Ramos (cell line): ENCODE measurements at regions not wholly inside any gene's neighbourhood (a gene's known extent, or its start where the extent isn't known, plus 50 kb on each side); places are given as distances from the start of the nearest gene placed in this dataset.

Source experiments
- in situ Hi-C: fragments of 300-500 bp; cut with MboI; formaldehyde crosslinking; loops from one replicate; pipeline ENCODE4 v1.14.3; 2022; ENCODE audit warnings: low sequenced_read_pairs; ENCODE audit not compliant: unreplicated experiment

DNA sequence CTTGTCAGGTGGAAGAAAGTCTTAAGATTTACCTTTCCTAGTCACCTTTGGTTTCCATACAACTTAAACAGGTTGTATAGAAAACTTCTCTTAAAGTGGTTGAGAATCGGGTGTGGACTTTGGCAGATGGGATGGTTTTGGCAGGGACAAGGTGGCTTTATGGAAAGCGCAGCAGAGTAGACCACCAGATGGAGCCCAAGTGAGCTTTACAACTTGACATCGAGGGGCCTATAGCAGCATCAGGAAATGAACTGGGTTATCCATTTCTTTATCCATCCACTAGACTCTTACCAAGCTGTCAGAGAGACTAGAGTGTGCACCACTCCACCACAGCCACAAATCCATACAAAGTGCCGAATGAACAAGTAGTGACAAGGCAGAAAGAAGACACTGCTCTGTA is 85.3 kb upstream of the MBNL1 start:
- in situ Hi-C loops = no loop called here

DNA sequence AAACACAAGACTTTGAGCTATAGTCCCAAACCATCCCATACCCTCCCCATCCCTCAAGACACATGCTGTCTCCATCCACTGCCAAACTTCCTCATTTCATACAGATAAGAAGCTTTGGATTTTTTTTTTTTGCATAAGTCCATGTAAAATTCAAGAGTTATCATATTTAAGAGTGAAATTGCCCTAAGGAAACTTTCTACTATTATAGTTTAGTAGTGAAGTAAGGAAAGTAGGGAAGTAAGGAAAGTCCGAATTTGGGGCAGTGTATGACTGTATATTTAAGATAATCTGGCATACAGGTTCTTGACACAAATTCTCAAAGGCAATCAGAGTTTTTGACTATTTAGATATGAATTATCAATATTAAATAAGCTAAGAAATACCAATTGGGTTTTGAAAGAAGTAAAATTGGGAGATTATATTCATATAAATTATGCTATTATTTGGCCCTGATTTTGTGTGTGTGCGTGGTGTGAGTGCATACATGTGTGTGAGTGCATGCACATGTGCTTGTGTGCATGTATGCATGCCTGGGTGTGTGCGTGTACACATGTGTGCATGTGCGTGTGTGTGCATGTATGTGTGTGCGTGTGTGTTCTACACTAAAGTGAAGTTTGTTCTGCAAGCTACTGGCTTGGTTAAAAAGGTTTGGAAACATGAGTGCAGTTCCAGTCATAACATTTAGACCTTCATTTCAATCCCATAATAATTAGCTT is 83.6 kb upstream of the MBNL1 start:
- in situ Hi-C loops = no loop called here

DNA sequence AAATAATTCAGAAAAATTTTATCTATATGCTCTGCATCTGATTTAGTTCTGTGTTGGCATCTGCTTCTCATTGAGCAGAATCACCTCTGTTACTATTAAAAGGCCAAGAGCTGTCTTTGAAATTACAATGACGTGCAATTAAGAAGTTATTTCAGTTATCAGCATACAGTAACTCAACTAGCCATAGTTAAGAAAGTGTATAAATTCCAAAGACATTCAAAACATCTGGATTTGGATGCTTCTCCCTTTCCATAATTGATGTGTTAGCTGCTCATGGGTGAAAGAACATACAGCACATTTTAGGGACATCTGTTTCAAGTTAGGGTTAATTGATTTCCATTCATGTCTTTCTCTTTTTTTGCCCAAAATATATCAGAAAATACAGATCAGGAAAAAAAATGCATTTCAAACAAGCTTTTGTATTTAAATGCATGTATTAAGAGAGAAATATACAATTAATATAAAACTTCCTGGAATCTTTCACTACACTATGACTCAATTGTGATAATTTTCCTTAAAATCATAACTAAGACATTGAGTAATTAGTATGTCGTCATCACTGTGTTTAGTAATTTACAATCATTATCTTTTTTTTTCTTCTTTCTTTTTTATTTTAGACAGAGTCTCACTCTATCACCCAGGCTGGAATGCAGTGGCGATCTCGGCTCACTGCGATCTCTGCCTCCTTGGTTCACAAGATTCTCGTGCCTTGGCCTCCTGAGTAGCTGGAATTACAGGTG is 82.7 kb upstream of the MBNL1 start:
- in situ Hi-C loops = no loop called here

DNA sequence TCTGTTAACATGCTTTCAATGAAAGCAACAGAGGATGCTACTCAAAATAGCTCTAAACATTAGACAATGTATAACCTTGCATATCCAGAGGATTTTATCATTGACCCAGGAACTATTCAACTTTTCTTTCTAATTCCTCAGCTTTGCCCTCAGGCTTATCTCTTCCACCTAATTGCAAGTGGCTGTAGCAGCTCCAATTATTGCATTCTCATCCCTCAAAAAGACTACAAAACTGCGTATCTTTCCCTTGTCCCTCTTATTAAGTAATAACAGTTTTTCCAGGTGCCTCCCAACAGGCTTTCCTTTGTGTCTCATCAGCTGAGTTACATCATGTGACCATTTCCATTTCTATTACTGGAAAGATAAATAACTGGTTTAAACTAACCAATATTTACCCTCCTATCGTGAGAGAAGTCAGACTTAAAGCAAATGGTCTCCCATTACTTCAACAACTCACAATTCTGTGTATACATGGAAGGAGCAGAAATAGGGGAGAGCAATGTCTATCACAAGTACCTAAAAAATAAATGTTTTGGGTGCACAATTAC is 78.0 kb upstream of the MBNL1 start:
- in situ Hi-C loops = no loop called here

DNA sequence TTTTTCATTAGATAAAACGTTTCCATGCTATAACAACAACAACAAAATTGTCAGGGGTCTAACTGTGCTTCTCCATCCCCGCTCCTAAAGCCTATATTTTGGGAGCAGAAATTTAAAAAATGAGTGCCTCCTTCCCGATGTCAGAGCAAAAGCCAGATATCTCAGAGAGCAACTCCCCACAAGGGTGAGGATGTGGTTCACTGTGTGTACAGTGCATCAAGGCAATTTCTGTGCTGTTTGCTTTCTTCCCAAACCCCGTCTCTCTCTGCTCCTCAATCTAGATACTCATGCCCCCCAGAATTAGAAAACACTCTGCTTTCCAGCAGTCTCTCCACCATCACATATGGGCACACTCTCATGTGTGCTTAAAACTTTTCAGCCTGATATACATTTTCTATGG is 76.7 kb upstream of the MBNL1 start:
- in situ Hi-C loops = no loop called here

DNA sequence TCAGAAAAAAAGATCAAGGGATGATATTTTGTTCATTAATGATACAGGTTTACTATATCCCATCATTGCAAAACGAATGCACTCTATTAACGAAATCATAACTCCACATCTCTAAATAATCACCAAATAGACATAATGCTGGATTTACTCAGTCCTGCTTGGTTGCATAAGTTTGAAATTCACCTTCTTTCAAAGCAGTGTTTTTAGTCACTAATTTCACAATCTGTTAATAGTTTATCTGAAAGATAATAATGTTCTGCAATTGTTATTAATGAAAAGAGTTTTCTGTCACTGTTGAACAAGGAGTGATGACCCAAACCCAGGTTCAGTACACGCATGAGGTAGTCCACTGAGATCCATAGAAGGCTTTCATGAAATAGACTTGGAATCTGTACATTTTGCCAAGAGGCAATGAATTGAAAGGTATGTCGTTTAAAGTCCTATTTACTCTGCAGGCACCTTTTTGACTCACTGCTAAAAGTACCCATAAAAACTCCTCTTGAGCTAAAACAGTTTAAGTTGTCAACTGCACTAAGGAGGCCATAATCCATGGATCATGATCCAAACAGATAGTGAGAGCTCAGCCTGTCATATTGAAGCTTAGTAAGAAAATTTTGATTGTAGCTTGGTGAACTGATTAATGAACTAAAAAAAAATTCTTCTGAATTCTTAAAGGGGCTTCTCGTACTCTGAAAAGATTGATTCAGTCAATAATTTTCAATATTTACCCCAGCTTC is 75.6 kb upstream of the MBNL1 start:
- in situ Hi-C loops = no loop called here

DNA sequence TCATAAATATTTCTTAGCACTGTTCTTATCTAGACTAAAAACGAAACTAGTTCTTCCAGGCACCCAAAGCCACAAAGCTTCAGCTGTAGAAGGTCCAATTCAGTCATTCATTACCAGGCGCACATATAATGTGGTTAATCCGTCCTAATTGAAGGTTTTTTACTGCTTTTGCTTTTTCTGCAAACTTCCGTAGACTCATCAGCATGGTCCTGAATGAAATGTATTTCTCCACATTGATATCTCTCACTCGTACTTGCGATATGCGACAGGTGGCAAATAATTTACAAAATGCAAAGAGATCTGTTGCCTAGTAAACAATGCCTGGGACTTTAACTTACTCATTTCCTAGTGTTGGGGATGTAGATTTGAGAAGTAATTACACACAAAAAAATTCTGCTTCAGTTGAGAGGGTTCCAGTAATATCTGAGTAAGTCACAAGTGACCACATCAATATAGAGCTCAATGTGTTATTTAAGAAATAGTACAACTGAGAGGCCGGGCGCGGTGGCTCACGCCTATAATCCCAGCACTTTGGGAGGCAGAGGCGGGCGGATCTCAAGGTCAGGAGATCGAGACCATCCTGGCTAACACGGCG is 75.0 kb upstream of the MBNL1 start:
- in situ Hi-C loops = no loop called here

DNA sequence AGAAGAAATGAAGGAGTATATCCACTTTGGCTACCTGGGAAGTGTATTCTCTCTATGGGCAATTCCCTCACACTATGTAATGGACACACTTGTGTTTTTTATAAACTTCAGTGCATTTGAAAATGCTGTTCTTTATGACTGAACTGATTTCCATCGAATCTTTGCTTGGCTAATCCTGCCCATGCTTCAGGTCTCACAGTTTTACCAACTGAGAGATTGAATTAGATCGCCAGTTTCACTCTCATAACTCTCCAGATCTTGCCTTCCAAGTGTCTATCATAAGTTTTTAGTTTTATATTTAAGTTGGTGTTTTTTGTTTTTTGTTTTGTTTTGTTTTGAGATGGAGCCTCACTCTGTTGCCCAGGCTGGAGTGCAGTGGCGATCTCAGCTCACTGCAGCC is 73.5 kb upstream of the MBNL1 start:
- in situ Hi-C loops = no loop called here

DNA sequence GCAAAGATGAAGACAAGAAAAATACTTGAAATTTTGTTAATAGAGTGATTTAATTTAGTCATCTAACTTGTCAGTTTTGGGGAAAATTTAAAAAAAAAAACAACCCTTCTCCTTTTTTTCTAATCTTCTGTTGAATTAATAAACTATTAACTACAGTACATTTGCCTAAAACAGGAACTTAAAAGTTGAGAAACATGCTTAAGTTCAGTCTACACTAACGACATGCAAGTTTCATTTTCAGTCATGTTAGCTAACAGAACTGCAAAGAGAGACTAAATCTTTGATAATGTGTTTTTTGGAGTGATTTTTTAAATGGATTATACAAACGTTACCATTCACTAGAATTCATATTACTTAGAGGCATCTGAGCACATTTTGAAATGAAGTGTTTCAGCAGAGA is 71.9 kb upstream of the MBNL1 start:
- in situ Hi-C loops = no loop called here

DNA sequence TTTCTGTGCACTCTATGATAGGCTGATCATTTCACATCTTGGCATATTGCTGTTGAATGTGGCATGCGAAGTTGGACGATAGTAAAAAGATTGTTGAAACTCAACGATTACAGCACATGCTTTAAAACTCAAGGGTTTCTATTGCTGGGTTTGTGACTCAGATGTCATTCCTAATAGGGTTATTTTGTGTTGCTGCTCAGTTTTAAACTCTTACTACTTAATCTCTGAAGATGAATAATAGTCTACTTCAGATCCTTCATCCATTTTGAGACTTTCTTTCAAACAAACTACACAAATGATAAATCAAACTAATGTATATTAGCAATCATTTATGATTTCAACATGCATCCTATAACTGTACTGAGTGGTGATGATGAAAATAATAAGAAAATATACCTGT is 71.3 kb upstream of the MBNL1 start:
- in situ Hi-C loops = no loop called here

DNA sequence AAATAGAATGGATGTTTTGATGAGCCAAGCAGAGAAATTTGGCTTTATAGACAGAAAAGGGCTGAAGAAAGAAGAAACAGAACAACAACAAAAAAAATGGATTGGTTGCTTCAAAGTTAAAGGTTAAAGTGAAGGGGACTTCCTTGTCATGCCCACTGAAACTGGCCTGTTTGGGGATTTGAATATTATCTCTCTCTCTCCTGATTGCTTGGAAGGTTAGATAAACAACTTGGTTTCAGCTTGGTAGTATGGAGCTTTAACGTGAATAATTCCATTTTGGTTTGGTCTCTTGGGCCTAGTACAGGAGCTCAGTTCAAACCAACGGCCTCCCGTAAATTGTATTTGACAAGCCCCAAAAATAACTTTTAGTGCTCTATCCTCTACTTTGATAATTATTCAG is 70.8 kb upstream of the MBNL1 start:
- in situ Hi-C loops = no loop called here

DNA sequence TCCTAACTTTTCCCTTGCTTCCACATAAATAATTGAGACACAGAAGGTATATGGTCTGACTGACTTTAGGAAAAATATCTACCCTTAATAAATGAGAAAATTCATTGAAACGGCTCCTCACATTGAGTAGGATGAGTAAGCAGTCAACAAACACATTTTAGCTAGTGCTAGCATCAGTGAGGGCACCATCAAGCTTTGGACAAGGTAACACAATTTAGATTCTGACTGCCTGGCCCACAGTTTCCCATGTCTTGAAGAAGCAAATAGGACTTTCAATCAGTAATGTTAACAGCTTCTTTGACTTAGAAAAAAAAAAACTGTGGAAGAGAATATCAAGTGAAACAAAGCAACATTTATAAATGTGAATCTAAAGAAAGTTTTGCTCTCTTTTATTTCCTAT is 70.1 kb upstream of the MBNL1 start:
- in situ Hi-C loops = no loop called here

DNA sequence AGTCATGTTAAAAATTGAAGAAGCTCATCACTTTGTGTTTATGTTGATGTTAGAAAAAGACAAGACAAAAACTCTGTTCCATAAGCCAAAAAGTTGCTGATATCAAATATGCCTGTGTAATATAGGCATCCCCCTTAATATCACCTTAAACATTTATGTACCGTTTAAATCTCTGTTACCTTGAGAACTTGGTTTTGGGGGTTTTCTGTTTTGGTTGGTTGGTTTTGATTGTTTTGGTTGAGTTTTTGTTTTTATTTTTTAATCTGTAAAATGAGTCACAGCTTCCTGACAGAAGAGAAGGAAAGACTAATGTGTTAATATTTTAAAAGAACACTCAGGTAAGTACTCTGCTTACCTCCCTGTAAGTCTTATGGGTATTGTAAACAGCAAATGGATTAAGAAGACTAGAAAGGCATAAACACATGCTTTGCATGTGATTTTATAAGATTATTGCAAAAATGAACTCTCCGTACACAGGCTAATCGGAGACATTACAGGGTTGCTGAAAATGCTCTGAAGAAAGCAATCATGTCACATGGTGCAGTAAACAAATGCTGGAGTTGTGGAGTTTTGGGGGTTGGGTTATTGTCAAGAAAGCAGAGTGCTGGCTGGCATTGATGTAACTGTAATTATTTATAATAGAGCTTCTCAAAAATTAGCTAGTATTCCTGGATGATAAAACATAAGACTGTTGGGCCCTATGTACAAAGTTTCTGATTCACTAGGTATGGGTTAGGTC is 69.5 kb upstream of the MBNL1 start:
- in situ Hi-C loops = no loop called here

DNA sequence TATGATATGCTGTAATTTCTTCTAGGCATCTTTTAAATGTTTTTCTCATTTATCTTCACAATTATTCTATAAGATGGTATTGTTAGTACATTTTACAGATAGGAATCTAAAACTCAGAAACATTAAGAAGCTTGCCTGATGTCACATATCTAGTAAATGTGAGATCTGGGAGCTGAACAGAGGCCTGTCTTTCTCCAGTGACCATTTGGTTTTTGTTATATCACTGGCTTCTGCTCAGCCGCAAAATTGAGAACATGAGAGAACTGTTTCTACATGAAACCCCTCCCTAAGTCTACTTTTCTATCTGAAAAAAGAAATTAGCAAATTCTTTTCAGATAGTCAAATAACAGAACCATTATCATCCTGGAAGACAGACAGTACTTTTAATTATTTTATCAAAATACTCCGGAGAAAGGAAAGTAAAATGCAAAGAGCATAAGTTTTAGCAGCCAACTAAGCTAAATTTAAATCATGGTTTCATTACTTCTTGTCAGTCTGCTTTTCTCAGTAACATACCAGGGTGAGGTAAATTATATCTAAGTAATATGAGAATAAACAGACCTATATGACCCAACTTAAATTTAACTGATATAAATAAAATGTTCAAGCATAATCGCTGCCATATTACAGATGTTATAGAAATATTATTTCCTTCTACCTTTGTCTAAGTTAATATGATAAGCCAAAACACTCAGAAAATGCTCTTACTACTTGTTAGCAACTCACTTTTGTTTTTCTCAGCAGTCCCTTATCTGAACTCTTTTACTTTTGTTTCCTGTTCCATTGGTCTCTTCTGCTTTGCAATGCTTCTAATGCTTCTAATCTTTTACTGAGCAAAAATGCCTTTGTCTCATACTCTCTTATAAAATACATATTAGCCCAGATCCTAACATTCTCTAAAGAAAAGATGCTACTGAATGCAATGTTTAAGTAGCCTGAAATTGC is 68.0 kb upstream of the MBNL1 start:
- in situ Hi-C loops = no loop called here

DNA sequence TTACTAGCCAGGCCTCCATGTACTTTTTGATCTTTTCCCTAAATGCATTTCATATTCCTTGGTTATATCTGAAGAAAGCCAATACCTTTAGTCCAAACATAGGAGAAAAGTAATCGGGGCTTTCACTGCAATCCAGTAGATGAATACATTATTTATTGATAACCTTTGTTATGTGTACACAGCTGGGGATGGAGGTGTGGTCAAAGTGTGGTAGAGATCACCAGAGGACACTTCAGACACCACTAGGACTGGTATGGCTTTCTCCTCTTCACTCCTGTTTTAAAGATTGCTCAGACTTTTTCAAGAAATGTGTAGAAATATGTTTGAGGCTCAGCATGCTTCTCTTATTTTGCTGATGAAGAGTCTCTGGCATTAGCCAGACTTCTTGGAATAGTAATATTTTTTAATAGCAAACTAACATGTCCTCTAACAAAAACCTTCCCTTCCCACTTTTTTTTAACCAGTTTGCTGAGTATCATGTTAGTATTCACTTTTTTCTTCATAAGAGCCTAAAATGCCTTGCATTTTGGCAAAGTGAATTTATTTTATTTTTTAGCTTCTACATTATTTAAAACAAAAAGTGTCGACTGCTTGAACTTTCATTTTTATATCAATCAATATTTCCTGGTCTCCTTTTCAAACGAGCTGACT is 65.6 kb upstream of the MBNL1 start:
- in situ Hi-C loops = no loop called here

DNA sequence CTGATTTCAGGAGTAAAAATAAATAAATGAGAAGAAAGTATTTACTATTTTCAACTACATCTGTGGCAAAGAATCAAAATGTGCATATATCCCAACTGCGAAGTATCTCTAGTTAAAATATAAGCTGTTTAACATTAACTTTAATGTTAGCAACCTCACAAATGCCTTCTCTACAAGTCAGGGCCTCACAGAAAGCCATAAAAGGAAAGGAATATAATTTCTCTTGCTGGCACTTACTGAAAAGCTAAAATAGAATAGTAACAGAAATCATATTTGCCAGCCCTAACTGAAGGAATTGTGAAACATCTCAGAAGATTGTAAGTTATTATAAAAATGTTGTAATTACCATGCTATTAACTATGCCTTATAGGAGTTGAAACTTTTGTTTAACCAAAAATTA is 65.1 kb upstream of the MBNL1 start:
- in situ Hi-C loops = no loop called here

DNA sequence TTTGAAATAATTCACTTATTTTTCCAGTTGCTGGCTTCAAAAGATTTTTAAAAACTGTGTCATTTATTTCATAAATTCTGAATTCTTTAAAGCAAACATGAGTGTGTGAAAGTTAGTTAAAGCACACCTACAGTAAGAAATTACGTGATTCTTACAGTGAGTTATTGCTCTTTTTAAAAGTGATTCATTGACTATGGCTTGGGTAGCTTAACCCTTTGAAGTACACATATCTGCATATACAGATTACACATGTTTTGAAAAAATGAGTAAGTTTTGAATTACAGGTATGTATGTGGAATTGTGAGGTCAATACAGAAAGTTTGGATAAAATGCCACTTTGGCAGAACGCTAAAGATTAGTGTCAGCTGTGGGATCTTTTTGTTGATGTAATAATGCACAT is 64.5 kb upstream of the MBNL1 start:
- in situ Hi-C loops = no loop called here

DNA sequence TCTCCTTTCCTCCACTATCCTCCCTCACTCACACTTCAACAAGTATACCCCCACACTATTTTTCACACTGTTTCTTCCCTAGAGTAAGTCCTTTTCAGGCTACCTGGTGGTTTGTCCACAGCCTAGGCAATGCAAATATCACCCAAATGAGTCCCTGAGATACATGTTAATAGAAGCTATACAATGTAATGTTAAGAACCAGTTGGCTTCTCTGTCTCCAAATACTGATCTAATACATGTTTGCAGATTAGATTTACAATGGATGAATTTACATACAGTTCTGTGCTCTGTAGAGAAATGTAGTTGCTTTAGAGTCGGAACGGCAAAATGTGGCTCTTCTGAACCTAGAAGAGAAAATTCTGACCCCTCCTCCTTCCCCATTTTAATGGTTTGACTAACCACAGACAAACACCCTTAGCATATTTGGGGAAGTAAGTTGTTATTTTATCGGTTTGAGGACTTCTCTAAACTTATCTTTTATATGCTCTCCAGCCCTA is 63.6 kb upstream of the MBNL1 start:
- in situ Hi-C loops = no loop called here
